Tibial artery (tissue), 4 donors: ENCODE measurements at regions not wholly inside any gene's neighbourhood (a gene's known extent, or its start where the extent isn't known, plus 50 kb on each side); places are given as distances from the start of the nearest gene placed in this dataset.
A peak's percentile ranks its signal among the peaks of the same experiment; 100 is the strongest.

Experiments
- DNase-seq, 2 donors: peaks; one replicate each; pipeline ENCODE4 v3.0.0-alpha.2; 2019
- H3K27ac ChIP-seq, 2 donors: fragments of 200-600 bp; sonication (generic) in 1 of 2; 1 replicate in 1 of 2; 2 replicates in 1 of 2; pipeline ENCODE4 v1.5.1; 2018 to 2019; ENCODE audit warnings: mild to moderate bottlenecking in 1 of 2
- H3K27me3 ChIP-seq, 2 donors: fragments of 200-600 bp; sonication (generic) in 1 of 2; one replicate each; pipeline versions ENCODE4 v1.5.1 to v1.6.0; 2016 to 2019
- H3K36me3 ChIP-seq, 3 donors: fragments of 200-600 bp; sonication (generic) in 2 of 3; one replicate each; pipeline ENCODE4 v1.5.1; 2016 to 2019; ENCODE audit warnings: mild to moderate bottlenecking in 2 of 3
- H3K4me1 ChIP-seq, 4 donors: fragments of 200-600 bp; sonication (generic) in 2 of 4; 1 replicate in 3 of 4; 2 replicates in 1 of 4; pipeline ENCODE4 v1.5.1; 2016 to 2019
- H3K4me3 ChIP-seq, 2 donors: fragments of 200-600 bp; sonication (generic) in 1 of 2; 1 replicate in 1 of 2; 2 replicates in 1 of 2; pipeline ENCODE4 v1.5.1; 2018 to 2019; ENCODE audit warnings: mild to moderate bottlenecking in 2 of 2
- H3K9me3 ChIP-seq, 3 donors: fragments of 200-600 bp; sonication (generic) in 1 of 3; one replicate each; pipeline ENCODE4 v1.5.1; 2016 to 2019
- intact Hi-C: fragments of 100-400 bp; cut with DNase I; formaldehyde crosslinking; loops from one replicate; pipeline ENCODE4 v1.15.0; 2023; ENCODE audit warnings: low total_unique reads
- TF ChIP-seq, protein P1 (sequence below), 2 experiments: fragments of 200-600 bp in 1 of 2; fragments of 450-650 bp in 1 of 2; IDR thresholded peaks; one replicate each; pipeline ENCODE4 v1.5.1; 2017 to 2019; ENCODE audit warnings: antibody characterized with exemption in 2 of 2, mild to moderate bottlenecking in 1 of 2, moderate library complexity in 1 of 2

DNA sequence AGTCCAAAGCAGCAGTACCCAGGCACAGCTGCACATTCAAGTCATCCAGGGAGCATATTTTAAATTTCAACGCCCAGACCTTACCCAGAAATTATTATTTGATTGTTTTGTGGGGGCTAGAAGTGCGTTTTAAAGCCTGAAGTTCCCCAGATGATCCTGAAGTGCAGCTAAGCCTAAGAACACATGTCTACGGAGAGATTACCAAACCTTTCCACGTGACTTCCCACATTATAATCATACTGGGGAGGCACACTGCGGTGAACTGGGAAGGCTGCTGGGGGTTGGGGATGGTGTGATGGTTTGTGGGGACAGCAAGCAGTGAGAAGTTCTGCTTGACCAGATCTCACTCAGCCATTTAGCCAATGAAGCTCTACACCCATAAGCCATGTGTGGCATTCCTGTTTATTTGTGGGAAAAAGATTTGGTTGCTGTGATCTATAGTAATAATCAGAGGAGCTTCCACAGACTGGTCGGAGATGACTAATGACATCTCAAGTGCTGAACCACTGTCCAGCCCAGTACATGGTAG, 93.4 kb upstream of the CDH6 start:
- no peaks in the 10 kb centered on the region for H3K36me3 ChIP-seq

DNA sequence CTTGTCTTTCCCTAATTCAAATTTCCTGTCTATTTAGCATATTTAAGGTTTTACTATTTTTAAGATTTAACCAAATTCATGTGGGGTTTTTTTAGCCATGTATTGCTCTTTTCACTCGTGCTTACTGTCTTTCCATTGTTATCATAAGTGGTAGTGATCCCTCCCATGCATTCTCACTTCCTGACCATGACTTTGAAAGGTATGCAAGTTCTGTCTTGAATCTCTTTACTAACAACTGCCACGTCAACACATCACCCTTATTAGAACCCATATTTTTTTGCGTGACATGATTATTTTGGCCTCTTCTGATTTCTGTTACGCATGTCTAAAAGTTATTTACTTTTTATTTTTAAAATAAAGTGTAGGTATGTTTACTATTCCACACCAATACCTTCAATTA, 94.7 kb upstream of the CDH6 start:
- no peaks in the 10 kb centered on the region for H3K27me3 ChIP-seq
- no peak overlapping the region for H3K27ac ChIP-seq
- TF ChIP-seq, protein P1, sequence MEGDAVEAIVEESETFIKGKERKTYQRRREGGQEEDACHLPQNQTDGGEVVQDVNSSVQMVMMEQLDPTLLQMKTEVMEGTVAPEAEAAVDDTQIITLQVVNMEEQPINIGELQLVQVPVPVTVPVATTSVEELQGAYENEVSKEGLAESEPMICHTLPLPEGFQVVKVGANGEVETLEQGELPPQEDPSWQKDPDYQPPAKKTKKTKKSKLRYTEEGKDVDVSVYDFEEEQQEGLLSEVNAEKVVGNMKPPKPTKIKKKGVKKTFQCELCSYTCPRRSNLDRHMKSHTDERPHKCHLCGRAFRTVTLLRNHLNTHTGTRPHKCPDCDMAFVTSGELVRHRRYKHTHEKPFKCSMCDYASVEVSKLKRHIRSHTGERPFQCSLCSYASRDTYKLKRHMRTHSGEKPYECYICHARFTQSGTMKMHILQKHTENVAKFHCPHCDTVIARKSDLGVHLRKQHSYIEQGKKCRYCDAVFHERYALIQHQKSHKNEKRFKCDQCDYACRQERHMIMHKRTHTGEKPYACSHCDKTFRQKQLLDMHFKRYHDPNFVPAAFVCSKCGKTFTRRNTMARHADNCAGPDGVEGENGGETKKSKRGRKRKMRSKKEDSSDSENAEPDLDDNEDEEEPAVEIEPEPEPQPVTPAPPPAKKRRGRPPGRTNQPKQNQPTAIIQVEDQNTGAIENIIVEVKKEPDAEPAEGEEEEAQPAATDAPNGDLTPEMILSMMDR (IDR thresholded peaks at IDR 0.05): no peak
- H3K9me3 ChIP-seq: no peaks in the 10 kb centered on the region
- no peak for DNase-seq
- peaks cover 0 to 20% (median 4%) of the 10 kb centered on the region in 4 donors for H3K4me1 ChIP-seq
- intact Hi-C loops: no loop called here
- no peaks in the 10 kb centered on the region for H3K36me3 ChIP-seq
- H3K4me3 ChIP-seq: no peak overlapping the region

More for the DNA sequence above, 93.4 kb upstream of the CDH6 start:
- TF ChIP-seq, protein P1 (IDR thresholded peaks at IDR 0.05): no peak
- DNase-seq: no peak
- Histone ChIP-seq H3K4me1 (peaks cover 0 to 20% (median 4%) of the 10 kb centered on the region in 4 donors), H3K9me3 (no peaks in the 10 kb centered on the region), H3K4me3 (no peak overlapping the region), H3K27me3 (no peaks in the 10 kb centered on the region), H3K27ac (no peak overlapping the region)
- intact Hi-C loops: no loop called here

DNA sequence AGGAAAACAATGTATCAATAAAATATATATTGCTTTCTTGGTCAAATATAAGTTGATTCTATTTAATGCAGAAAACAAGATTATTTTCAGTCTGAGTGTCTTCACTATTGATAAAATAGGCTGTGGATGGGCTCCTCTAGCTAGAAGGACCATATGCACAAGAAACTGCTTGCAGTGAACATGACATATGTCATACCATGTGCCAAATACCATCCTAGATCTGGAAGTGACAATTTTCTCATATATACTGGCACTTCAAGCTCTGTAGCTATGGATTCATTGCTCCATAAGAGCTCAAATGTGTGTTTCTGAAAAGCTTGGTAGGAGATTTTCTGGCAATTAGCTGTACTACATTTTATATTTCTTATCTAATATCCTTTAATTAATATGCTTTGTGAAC, 95.6 kb upstream of the CDH6 start:
- DNase-seq: no peak

DNA sequence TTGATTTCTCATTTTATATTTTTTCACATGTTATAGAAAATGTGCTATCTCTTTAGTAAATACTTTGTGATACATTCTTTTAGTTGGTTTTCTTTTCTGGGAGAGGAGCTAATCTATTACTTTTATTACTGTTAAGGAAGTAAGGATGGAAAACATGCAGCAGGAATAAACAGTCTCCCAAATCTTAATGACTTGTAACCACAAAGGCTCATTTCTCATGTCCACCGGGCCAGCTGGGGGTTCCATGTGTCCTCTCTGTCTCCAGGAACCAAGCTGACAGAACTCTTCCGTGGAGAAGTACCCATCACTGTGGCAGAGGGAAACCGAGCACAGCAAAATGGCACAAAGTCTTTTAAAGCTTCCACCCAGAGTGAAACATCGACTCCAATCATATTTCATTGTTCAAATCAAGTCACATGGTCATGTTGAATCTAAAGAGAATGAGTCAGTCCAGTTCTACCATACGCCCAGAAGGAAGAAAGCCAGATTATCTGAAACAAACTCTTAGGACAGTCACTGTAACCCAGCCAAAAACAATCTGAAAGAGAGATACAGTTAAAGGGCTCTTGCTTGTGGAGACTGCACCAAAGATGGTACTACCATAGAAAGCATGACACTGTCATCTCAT, 97.1 kb upstream of the CDH6 start:
- DNase-seq: no peak
- H3K4me3 ChIP-seq: no peak overlapping the region
- H3K4me1 ChIP-seq: peaks cover 0 to 20% (median 4%) of the 10 kb centered on the region in 4 donors
- no peaks in the 10 kb centered on the region for H3K36me3 ChIP-seq
- intact Hi-C loops: no loop called here
- peak overlapping the region in 1 of 2 donors; percentile 36 for H3K27ac ChIP-seq
- H3K9me3 ChIP-seq: no peaks in the 10 kb centered on the region
- TF ChIP-seq, protein P1 (IDR thresholded peaks at IDR 0.05): no peak
- no peaks in the 10 kb centered on the region for H3K27me3 ChIP-seq

More for the DNA sequence above, 95.6 kb upstream of the CDH6 start:
- peaks cover 0 to 20% (median 4%) of the 10 kb centered on the region in 4 donors for H3K4me1 ChIP-seq
- intact Hi-C loops: no loop called here
- no peak overlapping the region for H3K4me3 ChIP-seq
- no peaks in the 10 kb centered on the region for H3K27me3 ChIP-seq
- H3K36me3 ChIP-seq: no peaks in the 10 kb centered on the region
- H3K27ac ChIP-seq: no peak overlapping the region
- no peaks in the 10 kb centered on the region for H3K9me3 ChIP-seq
- TF ChIP-seq, protein P1 (IDR thresholded peaks at IDR 0.05): no peak

DNA sequence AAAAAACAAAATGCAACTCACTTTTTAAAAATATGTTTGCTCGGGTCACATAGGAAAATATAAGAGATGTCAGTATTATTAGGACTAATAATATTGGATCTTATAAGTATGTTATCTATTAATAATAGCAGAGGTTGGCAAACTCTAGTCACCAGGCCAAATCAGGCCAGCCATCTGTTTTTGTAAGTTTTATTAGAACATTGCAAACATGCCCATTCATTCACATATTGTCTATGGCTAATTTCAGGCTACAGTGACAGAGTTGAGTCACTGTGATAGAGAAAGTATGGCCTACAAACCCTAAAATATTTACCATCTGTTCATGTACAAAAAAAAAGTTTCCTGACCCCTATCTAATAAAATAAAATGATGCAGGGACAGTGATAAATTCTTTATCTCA, 97.7 kb upstream of the CDH6 start:
- peak overlapping the region in 1 of 2 donors; percentile 36 for H3K27ac ChIP-seq
- intact Hi-C loops: no loop called here
- no peak overlapping the region for H3K4me3 ChIP-seq
- H3K36me3 ChIP-seq: no peaks in the 10 kb centered on the region
- no peak for DNase-seq
- TF ChIP-seq, protein P1 (IDR thresholded peaks at IDR 0.05): no peak
- H3K4me1 ChIP-seq: peaks cover 0 to 20% (median 4%) of the 10 kb centered on the region in 4 donors
- H3K9me3 ChIP-seq: no peaks in the 10 kb centered on the region
- H3K27me3 ChIP-seq: no peaks in the 10 kb centered on the region
